Effector CD8-positive, alpha-beta T cell (primary cell): ENCODE measurements at regions not wholly inside any gene's neighbourhood (a gene's known extent, or its start where the extent isn't known, plus 50 kb on each side); places are given as distances from the start of the nearest gene placed in this dataset.

Experiments used
- DNase-seq: peaks from one replicate; lab custom pipeline; 2025; lab: John Stamatoyannopoulos, UW

- no peak for DNase-seq
Measured at GRCh38 chr3:22475665-22476240, 724.7 kb upstream of the ZNF385D start.

- no peak for DNase-seq
Measured at GRCh38 chr3:22476976-22477375, 726.0 kb upstream of the ZNF385D start.

DNA sequence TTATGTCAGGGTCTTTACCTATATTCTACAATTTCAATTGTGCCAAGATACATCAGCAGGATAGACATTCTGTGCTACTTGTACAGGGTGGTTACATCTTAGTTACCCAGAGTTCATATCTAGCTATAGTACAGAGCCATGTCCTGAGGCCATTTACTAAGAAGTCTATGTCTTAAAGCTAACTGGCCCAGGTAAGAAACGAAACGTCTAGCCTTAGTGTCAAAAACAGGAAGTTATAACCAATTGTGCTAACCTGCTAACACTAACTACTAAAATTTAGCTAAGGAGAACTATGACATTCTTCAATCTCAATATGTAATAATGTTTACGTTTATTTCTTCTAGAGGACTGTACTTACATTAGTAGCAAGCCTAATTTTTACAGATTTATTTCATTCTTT is 717.2 kb upstream of the UBE2E2 start:
- no peak for DNase-seq

DNA sequence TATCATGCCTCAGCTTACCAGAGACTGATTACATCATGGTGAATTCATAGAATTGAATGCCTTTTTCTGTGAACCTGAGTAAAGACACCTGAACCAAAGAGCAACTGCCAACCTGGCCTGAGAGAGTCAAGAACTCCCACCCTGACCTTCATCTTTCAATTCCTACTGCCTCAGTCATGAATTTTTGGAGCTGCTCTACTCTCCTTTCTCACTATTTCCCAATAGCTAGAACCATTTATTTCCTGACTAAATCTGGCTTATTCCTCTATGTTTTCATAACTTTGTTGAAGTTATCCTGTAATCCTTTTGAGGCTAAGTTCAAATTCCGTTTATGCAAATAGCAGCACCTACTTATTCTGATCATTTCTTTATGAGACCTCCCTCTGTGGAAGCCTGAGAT is 712.4 kb upstream of the UBE2E2 start:
- DNase-seq = no peak

DNA sequence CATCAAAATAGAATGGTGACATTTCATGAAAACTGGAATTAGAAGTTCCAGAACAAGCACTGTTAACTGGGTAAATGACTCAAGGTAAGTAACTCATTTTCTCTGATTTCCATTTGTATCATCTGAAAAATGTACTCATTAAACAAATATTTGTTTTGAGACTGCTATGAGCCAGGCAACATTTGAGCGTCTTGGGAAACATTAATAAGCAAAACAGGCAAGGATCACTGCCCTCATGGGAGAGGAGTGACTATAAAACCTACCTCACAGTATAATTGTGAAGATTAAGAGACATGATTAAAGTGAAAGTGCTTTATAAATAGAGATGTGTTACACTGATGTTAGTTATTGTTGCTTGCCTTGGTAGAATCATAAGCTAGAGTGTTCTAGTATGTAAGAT is 711.8 kb upstream of the UBE2E2 start:
- no peak for DNase-seq

GRCh38 chr3:22492342-22492741 is 710.8 kb upstream of the UBE2E2 start:
- no peak for DNase-seq

- DNase-seq = no peak
Measured at GRCh38 chr3:22495241-22495640, 707.9 kb upstream of the UBE2E2 start.

DNA sequence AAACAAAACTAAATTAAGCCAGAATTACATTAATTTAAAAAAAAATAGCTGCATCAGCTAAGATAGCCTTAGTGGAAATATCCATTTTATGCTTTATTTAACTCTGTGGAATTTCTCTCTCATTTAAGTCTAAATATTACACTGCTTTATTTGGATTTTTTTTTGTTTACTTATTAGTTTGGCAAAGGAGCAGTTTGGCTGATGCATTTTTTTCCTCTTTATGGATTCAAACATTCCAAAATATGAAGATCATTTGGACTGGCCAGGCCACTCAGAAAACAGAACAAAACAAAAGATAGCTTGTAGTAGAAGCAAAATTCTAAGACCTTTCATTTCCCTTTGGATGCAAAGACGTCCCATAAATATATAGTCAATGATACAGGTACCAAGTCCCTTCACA is 707.3 kb upstream of the UBE2E2 start:
- no peak for DNase-seq

- no peak for DNase-seq
Measured at GRCh38 chr3:22496641-22497040, 706.5 kb upstream of the UBE2E2 start.

DNA sequence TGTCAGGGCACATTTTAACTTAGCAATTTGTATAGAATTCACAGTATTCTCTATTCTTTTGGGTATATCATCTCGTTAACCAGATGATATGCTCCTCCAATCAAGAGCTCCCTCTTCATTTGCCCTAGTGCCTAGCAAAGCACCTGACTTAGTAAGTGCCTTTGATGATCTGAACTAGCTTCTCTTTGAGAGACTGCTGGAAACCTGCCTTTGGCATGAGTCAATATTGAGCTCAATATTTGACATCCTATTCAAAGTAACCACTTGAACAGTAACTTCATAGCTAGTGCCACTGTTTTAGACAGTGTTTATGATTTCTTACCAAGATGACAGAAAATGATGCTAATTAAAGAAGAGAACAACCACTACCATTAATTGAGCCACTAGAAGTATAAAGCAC is 696.3 kb upstream of the UBE2E2 start:
- DNase-seq = no peak

DNA sequence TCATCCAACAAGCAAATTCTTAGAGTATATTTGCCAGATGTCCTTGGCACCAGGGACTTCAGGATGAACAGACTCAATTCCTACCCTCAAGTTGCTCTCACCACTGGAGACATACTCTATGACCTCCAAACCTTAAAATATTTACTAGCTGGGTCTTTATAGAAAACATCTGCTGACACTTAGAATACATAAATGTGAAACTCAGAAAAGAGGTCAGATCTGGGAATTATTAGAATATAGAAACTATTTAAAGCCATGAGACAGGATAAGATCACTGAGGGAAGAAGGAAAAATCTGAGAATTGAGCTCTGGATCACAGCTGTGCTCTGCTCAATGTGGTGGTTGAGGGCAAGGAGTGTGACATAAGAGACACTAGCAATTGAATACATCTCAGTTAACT is 695.4 kb upstream of the UBE2E2 start:
- DNase-seq = no peak

DNA sequence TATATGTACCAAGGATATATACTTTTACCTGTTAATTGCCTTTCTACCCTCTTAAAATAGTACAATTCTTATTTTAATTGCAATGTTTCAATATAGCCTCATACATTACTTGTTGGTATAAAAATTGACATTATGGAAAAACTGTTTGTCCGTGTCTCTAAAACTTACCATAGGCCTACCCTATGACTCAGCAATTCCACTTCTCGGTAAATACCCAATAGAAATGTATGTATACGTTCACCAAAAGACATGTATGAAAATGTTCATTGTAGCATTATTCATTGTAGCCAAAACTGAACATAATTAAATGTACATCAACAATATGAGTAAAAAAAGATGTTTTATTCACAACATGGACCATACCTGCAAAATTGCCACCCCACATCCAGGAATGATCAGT is 679.2 kb upstream of the UBE2E2 start:
- no peak for DNase-seq

GRCh38 chr3:22526266-22526837 is 676.8 kb upstream of the UBE2E2 start:
- no peak for DNase-seq

- DNase-seq = no peak
Measured at GRCh38 chr3:22536541-22536940, 666.6 kb upstream of the UBE2E2 start.

- no peak for DNase-seq
Measured at GRCh38 chr3:22537560-22537959, 665.6 kb upstream of the UBE2E2 start.

DNA sequence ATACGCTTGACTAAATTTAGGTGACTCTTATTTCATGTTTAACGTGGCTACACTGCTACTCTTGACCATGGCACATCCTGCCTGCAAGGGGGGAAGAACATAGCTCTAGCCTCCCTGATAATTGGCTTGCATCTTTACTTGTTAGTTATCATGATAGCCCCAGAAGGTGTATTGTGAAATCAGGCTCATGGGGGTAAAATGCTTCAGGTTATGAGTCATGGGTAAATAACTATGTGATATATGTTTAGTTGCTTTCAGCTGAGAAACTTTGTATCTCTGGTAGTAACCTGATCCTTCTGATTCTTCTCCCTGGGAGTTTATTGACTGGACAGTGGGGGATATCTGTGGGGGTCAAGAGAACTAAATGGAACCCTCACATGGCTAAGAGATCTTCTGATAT is 660.8 kb upstream of the UBE2E2 start:
- DNase-seq = no peak

- DNase-seq = no peak
Measured at GRCh38 chr3:22555753-22556435, 647.2 kb upstream of the UBE2E2 start.

DNA sequence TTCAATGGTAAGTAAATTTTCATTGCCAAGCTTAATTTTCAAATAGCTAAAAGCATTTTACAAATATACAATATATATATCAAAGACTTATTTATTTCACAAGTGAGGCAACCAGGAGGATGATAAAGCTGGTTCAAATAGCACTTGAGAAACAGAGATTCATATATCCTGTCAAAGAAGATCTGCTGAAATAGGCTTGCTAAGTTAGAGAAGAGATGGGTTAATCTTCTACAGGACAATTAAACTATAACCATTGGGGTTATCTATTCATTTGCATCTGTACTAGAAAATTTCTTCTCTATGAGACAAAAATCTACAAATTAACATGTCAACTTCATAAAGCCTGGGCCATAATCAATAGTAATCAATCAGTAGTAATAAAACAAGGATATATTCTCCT is 637.7 kb upstream of the UBE2E2 start:
- DNase-seq = no peak

DNA sequence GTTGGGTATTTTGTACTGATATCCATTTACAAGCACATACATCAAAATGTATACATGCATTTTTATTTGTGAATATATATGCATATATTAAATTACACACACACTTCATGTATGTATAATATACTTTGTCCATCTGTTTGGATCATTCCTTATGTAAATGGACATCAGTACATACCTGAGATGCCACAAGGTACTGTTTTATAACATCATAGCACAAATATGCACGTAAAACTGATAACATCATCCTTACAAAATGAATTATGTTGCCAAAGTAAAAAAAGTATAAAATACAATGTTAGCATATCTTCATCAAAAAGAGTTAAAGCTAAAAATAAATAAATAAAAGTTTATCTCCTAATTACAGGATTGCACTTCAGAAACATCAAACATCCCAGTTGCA is 634.8 kb upstream of the UBE2E2 start:
- no peak for DNase-seq

DNA sequence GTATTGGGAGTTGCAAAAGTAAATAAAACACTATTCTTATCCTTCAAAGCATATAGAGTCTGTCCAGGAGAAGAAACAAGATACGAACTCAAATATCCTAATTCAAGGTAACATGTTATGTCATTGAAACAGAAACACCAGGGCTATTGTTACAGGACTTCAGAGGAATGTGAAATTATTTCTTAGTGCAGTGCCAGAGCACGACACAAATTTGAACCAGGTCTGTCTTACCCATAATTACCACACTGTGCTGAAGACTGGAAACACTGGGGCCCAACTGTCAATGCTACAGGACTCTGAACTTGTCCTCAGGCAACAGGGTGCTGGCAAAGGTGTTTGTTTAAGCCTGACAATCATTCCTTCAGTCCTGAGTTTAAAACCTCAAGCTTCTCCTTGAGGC is 633.6 kb upstream of the UBE2E2 start:
- no peak for DNase-seq

- DNase-seq = no peak
Measured at GRCh38 chr3:22581007-22581406, 622.1 kb upstream of the UBE2E2 start.

- no peak for DNase-seq
Measured at GRCh38 chr3:22582266-22582665, 620.9 kb upstream of the UBE2E2 start.

GRCh38 chr3:22585504-22585903 is 617.6 kb upstream of the UBE2E2 start:
- DNase-seq = no peak

- no peak for DNase-seq
Measured at GRCh38 chr3:22585911-22586310, 617.2 kb upstream of the UBE2E2 start.
